GM21619 (cell line): ENCODE measurements at regions not wholly inside any gene's neighbourhood (a gene's known extent, or its start where the extent isn't known, plus 50 kb on each side); places are given as distances from the start of the nearest gene placed in this dataset.

Source experiments
- ATAC-seq: cut with Tn5 transposase; IDR thresholded peaks from one replicate; pipeline ENCODE4 v1.9.1; 2021; ENCODE audit not compliant: unreplicated experiment

DNA sequence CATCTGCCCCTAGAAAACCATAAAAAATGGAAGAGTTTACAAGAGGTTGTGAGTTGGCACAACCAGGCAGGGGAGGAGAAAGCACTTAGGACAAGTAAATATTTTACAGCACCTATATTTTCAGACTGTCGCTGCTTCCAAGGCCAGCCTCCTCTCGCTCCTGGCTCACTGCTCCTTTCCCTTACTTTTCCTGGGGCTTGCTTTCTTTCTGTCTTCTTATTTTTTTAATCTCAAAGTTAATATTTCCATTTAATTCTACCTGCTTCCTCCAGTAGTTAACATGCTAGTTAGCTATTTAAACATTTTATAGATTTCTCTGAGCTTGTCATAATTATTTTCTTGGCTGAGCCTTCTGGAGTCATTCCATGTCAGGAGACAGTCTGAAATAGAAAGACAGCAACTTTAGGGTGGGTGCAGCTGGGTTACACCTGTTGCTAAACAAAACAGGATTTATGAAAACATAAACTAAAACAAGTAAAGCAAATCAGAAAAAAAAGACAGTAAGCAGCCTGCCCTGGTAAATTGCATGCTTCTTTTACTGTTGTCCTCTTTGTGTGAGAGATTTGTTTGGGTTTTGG is 330.1 kb downstream of the DLEU7 start:
- ATAC-seq, result no peak

DNA sequence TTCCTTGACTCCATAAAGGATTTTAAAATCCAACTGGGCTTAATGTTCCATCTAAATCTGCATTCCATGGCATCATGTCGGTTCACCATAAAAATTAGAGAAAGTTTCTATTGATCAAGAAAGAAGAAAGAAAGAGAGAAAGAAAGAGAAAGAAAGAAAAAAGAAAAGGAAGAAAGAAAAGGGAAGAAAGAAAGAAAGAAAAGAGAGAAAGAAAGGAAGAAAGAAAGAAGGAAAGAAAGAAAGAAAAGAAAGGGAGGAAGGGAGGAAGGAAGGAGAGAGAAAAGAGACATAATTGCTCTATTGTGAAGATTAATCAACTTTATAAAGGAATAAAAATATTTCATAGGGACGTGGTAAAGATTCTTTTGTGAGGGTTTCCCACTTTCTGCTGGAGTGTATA is 329.2 kb downstream of the DLEU7 start:
- no peak for ATAC-seq

DNA sequence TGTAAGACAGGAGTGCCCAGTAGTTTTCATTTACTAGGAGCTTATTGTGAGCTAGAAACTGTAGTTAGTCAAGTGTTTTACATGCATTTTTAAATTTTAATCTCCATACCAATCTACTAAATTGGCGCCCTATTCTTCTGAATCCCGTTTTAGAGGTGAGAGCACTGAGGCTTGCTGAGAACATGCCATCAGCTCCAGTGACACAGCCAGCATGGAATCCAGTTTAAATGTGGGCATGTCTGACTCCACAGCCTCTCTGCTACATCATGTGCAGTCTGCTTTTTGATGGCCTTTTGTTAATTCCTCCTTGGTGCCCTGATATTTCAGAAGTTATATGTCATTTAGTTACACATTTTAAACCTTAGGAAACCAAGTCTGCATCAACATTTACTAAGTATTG is 325.4 kb downstream of the DLEU7 start:
- ATAC-seq, result no peak

DNA sequence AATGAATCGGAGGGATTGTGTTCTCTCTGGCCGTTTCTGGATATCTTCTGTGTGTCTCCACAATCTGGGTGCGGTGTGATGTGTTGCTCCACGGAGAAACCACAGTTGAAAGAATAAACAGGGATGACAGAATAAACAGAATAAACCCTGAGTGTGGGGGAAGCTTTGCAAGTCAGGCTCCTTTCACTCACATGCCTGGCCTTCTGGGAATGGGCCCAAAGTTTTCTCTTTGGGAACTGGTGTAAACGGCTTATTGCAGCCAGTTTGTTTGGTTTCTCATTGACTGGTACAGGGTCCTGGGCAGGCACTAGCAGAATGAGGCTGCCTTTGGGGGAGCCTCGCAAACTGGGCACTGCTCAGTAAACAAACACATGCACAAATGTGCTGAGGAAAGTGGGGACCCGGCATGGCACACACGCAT is 324.7 kb downstream of the DLEU7 start:
- no peak for ATAC-seq

DNA sequence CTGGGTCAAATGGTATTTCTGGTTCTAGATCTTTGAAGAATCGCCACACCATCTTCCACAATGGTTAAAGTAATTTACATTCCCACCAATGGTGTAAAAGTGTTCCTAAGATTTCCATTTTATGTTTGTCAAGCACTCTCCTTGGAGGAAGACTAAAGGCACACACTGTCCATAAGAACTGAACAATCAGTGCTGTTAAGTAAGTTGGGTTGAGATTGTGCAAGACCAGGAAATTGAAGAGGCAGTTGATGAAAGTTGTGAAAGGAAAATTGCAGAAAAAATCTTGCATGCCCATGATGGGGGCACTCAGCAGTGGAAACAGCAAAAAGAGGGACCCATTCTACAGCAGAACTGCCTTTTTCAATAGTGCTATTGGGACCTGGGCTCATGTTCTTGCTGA is 323.6 kb downstream of the DLEU7 start:
- no peak for ATAC-seq

DNA sequence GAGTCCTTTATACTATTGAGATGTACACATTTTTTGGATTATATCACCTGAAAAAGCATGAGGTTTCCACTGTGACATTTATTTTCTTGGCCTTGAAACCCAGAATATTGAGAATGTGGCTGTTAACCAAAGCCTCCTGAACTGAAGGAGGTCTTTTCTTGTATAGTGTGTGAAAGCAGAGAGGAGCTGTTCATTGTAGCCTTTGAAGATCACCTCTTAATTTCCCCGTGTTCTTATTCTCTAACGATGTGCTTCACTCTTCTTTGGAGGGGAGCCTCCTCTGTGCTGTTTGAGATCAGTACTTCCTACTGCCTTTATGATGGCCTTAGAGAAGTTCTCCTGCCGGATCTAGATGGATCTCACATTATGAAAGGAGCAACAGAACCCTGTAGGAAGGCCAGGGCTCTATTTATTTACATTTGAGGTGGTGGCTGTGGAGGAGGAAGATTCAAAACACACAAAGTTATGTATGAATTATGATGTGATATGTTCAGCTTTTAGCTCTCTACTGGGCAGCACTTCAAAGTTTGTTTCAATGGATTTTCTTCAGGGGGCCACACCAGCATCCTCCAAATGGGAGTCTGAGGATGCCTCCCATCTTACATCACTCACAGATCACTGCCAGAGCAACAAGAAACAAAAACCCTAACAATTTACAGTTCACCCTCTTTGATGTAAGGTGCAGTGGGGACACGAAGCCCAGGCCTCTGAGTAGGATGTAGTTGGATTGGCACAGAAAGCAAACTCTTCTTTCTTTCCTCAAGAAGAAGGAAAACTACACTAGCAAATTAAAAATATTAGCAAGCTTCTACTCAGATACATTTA is 322.3 kb downstream of the DLEU7 start:
- no peak for ATAC-seq

DNA sequence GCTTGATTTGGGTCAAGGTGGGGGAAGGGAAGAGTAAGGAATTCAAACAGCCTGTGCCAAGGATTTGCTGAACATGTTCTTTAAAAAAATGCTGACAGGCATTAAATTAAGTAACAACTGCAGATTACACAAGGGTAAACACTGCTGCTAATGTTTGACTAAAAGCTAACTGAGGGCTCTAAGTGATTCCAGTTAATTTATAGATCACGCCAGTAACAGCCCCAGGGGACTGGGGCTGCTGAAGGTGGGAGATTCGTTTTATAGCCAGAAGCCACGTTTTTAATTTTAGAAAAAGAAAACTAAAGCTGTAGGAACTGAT is 321.7 kb downstream of the DLEU7 start:
- no peak for ATAC-seq

DNA sequence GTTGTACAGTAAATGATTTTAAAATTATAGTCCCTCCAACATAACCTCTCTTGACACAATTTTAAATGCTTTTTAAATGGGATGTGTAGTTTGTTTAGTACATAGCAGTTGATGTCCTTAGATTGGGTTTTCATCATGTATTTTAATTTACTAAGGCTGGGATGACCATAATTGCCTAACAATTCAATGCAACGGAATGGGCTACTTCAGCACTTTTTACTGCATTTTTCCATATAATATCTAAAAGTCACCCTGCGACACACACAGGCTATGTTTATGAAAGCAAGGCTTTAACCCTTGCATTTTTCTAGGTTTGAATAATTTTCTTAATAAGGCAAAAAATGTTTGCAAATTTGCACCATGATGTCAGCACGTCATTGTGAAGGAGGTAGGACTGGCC is 321.0 kb downstream of the DLEU7 start:
- no peak for ATAC-seq

DNA sequence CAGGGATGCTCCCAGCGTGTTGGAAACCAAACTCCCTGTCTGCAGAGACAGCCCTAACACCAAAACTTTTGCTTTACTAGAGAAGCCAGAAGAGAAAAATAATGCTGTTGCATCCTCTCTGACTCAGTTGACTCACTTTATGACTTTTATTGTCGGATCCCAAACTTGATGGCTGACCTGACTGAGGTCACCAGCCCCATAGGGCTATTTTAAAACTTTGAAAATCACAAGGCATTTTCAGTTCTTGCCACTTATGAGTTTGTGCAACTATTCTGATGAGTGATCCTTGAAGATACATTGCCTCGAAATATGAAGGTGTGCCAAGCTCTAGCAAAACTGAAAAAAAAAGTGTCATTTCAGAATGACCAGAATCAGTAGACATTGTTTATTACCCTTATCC is 320.2 kb downstream of the DLEU7 start:
- ATAC-seq, result no peak

DNA sequence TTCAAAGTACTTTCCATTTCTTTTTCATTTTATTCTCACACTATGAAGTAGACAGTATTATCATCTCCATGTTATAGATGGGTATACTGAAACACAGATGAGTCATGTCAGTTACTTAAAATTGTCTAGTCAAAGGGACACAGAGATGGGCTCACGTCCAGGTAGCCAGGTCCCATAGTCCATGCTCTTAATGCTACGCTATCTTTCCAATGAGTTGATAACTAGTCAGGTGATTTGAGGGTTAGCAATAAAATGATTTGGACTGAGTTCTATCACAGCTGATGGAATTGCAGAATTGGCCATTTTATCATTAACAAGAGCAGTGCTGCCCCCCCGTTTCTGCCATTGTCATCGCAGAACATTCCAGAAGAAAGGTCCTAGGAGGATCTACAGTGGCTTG is 318.9 kb downstream of the DLEU7 start:
- ATAC-seq, result no peak

DNA sequence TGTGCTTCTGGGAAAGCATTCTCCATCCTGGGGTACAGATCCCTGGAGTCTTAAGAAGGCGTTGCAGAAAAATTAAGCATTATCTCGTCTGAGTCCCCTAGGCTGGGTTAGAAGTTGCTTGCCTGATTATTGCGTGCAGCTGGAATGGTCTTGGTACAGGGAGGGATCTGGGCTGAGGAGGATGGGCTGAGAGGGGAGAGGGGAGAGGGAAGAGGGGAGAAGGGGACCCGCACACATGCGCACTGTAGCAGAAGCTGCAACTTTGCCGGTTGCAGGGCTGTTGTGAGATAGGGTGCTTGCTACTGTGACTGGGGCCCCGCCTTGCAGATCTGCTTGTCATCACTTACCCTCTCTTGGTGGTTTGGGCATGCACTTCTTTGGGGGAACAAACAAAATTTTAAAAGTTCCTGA is 316.8 kb downstream of the DLEU7 start:
- ATAC-seq, result no peak

DNA sequence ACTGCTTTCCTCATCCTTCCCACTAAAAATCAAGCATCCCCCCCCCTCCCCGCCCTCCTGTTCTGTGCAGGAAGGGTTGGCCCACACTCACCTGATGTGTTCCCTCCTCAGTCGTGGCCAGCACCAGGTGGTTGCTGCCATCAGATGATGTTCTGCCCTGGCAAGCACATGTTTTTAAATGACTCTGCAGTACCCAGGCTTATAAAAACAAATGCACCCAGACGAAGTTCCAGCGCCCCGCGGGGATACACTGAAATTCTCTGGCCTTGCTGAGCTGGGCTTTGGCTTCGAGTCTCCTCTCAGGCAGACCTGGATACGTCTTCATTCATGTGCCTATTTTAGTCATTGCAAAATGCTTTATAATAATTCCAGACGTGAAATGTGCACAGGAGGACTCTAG is 316.3 kb downstream of the DLEU7 start:
- ATAC-seq, result no peak

DNA sequence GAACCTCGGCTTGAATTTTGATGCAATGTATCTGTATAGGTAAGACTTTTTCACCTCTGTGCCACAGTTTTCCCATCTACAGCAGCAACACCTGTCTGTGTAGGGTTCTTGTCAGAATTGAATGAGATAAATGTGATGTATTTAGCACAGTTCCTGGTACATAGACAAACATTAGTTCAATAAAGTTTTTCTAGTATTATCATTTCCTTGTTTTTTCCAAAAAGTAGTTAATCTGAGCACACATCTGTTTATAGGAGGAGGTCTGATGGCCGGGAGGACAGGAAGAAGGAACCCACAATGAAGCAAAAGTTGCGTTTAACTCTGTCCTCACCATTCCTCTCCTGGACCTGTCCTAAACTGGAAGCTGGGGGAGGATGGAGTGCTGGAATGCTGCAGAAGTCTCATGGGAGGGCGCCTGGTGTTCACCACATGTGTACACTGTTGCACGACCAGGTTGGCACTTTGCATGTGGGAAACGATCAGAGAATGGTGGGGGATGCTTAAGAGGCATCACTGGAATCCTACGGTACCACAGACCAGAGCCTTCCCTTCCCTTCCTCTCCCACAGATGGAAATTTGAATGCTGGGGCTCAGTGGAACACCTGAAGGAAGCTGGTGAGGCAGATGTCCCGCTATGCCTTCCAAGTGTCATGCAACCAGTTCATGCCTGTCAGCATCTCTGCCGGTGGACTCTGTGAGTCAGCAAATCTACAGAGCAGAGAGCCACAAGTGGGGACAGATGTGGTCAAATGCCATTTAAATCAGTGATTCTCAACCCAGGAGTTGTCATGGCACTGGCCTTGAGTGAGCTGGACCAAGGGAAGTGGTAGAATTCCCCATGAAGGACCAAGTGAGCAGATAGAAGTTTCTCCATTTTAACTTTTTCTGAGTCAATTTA is 315.6 kb downstream of the DLEU7 start:
- ATAC-seq, result no peak

DNA sequence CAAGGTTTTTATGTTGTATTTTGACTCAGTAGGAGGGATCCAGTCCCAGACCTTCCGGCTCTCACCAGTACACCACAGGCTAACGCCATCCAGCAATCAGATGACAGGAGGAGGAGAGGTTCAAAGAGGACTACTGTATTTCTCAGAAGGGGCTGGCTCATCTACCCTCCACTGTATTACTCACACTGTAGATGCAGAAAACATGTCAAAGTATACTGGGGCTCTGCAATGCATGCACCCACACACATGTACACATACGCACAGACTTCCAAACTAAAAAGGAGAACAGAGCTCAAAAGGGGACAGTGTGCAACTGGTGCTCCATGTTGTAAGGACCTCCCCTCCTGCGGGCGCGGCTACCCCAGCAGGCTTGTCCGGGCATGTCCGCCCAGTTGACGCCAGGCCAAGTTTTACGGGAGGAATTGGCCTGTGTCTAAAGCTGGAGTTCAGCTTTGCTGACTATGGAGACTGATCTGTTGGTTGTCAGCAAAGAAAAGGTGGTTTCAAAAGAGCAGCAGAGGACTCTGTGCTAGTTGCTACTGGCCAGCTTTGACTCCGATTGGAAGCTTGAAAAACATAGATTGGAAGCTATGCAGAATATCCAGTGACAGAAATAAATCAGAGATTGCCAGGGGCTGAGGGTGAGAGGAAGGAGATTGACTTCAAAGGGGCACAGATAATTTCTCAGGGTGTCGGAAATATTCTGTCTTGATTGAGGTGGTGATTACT is 314.2 kb downstream of the DLEU7 start:
- no peak for ATAC-seq

DNA sequence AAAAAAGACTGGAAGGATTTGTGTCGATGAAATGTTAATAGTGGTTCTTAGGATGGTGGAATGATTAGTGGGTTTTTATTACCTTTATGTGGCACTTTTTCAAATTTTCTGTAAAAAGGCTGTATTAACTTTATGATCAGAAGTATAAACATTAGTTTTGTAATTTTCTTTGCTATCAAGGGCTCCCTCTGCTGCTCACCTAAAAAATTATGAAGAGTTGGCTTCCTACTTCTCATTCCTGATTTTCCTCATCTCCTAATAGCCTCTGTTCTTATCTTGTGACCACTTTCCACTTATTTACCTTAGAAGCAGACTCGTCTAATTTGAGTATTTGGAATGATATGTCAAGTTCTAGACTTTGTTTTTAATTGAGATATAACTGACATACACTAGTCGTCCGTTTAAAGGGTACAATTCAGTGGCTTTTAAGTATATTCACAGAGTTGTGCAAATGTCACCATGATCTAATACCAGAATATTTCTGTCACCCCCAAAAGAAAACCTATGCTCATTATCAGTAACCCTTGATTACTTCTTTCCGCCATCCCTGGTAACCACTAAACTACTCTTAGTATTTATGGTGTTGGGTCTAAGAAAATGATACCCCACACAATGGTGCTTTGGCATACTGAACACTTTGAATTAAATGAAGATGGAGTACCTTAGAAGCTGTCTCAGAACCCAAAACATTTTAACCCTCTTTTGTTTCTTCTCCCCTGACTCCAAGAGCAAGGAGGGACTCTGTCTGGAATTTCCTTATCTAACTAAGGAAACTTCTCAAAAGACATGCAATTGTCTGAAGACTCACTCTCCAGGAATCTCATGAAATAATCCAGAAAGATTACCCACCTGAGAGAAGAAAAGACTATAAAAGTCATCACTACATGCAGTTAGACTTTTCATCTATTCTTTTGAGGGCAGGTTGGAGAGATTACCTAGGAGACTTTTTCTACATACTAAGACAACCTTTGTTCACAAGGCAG is 311.3 kb downstream of the DLEU7 start:
- ATAC-seq, result no peak

DNA sequence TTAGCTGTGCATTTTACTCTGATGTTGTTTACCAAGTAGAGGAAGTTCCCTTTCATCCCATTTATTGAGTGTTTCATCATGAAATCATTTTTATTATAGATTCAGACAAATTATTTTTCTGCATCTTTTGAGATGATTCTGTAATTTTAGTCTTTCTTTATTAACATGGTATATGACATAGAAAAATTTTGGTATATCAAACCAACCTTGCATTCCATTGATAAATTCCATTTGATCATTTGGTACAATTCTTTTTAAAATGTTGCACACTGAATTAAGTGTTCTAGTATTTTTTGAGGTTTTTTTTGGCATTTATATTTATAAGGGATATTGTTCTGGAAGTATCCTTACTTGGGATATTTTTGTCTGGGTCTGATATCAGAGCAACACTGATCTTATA is 308.4 kb downstream of the DLEU7 start:
- no peak for ATAC-seq

DNA sequence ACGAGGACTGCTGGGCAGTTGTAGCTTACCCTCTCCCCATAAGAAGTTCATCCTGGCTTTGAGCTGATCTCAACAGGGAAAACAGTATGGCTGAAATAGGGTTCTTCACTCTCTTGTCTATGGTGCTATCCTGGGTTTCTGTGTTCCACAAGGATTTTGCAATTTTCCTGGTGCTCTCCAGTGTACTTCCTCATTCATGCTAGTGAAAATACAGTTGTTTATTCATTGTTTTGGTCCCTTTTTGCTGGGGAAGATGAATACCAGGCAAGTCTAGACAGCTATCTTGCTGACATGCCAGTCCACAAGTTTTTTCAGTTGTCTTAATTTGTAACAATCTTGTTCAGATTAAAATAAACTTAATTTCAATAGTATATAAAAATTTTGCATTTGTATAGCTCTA is 306.5 kb downstream of the DLEU7 start:
- ATAC-seq, result no peak

DNA sequence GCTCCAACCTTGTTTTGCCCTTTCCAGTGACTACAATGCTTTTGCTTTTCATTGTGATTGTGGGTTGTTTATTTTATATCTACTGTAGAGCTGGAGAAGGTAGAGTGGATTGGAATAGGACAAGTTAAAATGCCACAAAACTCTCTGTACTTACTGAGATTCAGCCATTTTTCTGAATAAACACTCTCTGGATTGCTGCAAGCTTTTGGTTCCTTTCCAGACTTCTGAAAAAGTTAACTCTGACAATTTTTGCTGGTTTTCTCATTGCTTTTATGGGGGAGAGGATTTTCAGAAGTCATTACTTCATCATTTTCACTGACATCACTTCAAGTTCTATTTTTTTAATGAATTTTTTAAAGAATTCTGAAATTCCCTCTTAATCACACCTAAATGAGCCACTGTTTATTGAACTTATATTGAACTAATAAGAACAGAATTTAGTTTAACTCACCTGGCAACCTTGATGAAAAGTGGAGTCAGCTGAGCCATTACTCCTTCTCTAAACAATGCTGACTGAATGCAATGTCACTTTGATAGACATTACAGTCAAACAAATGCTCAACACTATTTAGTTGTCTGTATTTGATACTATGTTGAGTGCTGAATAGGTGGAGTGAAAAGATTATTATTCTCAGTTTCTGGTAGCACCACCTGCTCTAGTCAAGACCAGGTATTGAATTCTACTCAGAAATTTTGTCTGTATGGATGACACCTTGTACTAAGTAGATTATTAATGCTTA is 303.5 kb downstream of the DLEU7 start:
- ATAC-seq, result no peak

DNA sequence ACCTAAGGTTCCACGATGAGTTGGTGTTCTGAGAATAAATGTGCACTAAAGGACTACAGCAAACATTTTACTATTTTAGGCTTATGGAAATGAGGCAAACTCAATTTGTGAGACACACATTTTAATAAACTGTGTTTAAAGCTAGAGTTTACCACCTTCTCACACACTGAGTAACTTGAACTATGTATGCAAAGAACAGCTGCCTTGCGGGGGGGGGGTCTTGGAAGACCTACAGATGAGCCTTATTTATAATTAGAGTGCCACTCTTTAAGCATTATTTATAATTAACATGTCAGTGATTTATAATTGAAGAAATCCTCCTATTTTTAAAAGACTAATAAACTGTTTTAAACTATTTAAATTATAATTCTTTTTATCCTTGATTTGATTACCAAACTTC is 300.4 kb downstream of the DLEU7 start:
- ATAC-seq, result no peak

DNA sequence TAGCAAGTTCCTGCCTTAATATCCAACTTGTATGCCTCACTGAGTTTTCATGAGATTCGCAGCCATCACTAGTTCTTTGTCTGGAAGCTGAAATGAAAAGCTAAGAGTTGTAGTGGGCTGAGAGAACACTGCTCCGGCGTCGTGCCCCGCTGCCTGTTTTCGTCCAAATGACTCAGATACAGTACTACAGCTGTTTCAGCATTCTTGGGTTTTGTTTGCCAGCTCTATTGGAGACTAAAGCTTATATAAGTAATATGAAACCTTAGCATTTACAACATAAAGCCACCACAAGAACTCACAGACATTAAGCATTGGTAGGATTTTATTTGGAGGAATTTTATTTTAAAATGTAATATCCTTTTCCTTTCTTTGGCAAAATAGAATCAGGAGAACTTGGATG is 299.7 kb downstream of the DLEU7 start:
- ATAC-seq, result no peak
